Peyer's patch (tissue), 4 donors: ENCODE measurements at regions not wholly inside any gene's neighbourhood (a gene's known extent, or its start where the extent isn't known, plus 50 kb on each side); places are given as distances from the start of the nearest gene placed in this dataset.

Experiments
- DNase-seq, 3 donors: peaks; one replicate each; pipeline ENCODE4 v3.0.0-alpha.2; 2017 to 2019
- H3K27ac ChIP-seq, 4 donors: fragments of 200-600 bp; sonication (generic); one replicate each; pipeline ENCODE4 v1.5.1; 2016 to 2019
- H3K27me3 ChIP-seq, 2 donors: fragments of 200-600 bp; sonication (generic); one replicate each; pipeline ENCODE4 v1.5.1; 2019
- H3K36me3 ChIP-seq, 3 donors: fragments of 200-600 bp; sonication (generic); one replicate each; pipeline ENCODE4 v1.5.1; 2016 to 2019
- H3K4me1 ChIP-seq, 4 donors: fragments of 200-600 bp; sonication (generic); one replicate each; pipeline ENCODE4 v1.5.1; 2016 to 2019
- H3K4me3 ChIP-seq, 4 donors: fragments of 200-600 bp; sonication (generic); 1 replicate in 3 of 4; 2 replicates in 1 of 4; pipeline ENCODE4 v1.5.1; 2016 to 2019; ENCODE audit warnings: mild to moderate bottlenecking in 1 of 4
- H3K9me3 ChIP-seq, 4 donors: fragments of 200-600 bp; sonication (generic); one replicate each; pipeline ENCODE4 v1.5.1; 2016 to 2019; ENCODE audit warnings: mild to moderate bottlenecking in 1 of 4
- POLR2A ChIP-seq, 2 donors: fragments of 450-650 bp; IDR thresholded peaks; one replicate each; pipeline ENCODE4 v1.5.1; 2017; ENCODE audit warnings: antibody characterized with exemption in 2 of 2, mild to moderate bottlenecking in 2 of 2, moderate library complexity in 2 of 2
- TF ChIP-seq, protein P1 (sequence below), 6 experiments: fragments of 450-650 bp in 4 of 6; fragments of 200-600 bp in 2 of 6; sonication (generic) in 1 of 6; IDR thresholded peaks; one replicate each; pipeline ENCODE4 v1.5.1; 2017 to 2019; ENCODE audit warnings: antibody characterized with exemption in 6 of 6, mild to moderate bottlenecking in 3 of 6, moderate library complexity in 1 of 6

GRCh38 chr5:97876272-97876671 lies 693.2 kb upstream of the RIOK2 start:
- H3K36me3 ChIP-seq, result no peaks in the 10 kb centered on the region
- no peak for TF ChIP-seq POLR2A (IDR thresholded peaks at IDR 0.05)
- TF ChIP-seq, protein P1, sequence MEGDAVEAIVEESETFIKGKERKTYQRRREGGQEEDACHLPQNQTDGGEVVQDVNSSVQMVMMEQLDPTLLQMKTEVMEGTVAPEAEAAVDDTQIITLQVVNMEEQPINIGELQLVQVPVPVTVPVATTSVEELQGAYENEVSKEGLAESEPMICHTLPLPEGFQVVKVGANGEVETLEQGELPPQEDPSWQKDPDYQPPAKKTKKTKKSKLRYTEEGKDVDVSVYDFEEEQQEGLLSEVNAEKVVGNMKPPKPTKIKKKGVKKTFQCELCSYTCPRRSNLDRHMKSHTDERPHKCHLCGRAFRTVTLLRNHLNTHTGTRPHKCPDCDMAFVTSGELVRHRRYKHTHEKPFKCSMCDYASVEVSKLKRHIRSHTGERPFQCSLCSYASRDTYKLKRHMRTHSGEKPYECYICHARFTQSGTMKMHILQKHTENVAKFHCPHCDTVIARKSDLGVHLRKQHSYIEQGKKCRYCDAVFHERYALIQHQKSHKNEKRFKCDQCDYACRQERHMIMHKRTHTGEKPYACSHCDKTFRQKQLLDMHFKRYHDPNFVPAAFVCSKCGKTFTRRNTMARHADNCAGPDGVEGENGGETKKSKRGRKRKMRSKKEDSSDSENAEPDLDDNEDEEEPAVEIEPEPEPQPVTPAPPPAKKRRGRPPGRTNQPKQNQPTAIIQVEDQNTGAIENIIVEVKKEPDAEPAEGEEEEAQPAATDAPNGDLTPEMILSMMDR (IDR thresholded peaks at IDR 0.05), result no peak
- H3K27me3 ChIP-seq, result no peaks in the 10 kb centered on the region
- no peak for DNase-seq
- no peak overlapping the region for H3K4me3 ChIP-seq
- no peak overlapping the region for H3K27ac ChIP-seq
- H3K9me3 ChIP-seq, result no peaks in the 10 kb centered on the region
- H3K4me1 ChIP-seq, result no peaks in the 10 kb centered on the region

DNA sequence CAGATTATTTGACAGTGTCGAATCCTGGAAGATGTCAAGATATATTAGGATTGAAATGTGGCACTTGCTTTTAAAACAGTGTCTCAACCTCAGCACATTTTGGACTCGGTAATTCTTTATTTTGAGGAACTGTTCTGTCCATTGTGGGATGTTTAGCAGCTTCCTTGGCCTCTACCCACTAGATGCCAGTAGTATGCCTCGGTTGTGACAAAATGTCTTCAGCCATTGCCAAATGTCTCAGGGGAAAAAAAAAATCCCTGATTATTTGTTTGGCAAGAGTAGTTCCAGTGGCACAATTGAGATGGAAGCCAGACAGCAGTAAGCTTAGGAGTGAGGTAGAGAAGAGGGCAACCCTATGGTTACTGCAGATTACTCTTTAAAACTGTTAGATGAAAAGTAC lies 694.5 kb upstream of the RIOK2 start:
- Histone ChIP-seq H3K9me3 (no peaks in the 10 kb centered on the region), H3K4me3 (no peak overlapping the region), H3K27ac (no peak overlapping the region), H3K36me3 (no peaks in the 10 kb centered on the region), H3K27me3 (no peaks in the 10 kb centered on the region), H3K4me1 (no peaks in the 10 kb centered on the region)
- DNase-seq, result no peak
- TF ChIP-seq, protein P1 (IDR thresholded peaks at IDR 0.05), result no peak
- TF ChIP-seq POLR2A (IDR thresholded peaks at IDR 0.05), result no peak

DNA sequence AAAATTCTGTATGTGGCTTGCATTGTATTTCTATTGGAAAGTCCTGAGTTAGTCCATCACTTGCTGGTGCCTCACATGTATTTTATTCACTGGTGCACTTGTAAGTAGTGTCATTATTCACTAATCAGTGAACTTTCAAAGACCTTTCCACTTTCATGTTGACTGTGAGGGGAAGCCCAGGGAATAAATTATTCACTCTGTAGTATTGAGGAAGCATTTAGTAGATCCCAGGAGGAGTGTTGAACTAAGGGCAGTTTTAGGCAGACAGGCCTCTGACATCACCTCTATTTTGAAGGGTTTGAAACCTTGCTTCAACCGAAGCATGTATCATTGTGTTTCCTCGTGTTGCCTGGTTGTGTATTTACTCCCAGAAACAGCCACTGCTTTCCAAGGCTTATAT lies 705.4 kb upstream of the RIOK2 start:
- no peaks in the 10 kb centered on the region for H3K36me3 ChIP-seq
- no peaks in the 10 kb centered on the region for H3K4me1 ChIP-seq
- no peaks in the 10 kb centered on the region for H3K27me3 ChIP-seq
- H3K4me3 ChIP-seq, result no peak overlapping the region
- H3K9me3 ChIP-seq, result no peaks in the 10 kb centered on the region
- no peak for DNase-seq
- no peak overlapping the region for H3K27ac ChIP-seq
- TF ChIP-seq, protein P1 (IDR thresholded peaks at IDR 0.05), result no peak
- TF ChIP-seq POLR2A (IDR thresholded peaks at IDR 0.05), result no peak

- Histone ChIP-seq H3K27me3 (no peaks in the 10 kb centered on the region), H3K4me3 (no peak overlapping the region), H3K4me1 (no peaks in the 10 kb centered on the region), H3K9me3 (no peaks in the 10 kb centered on the region), H3K36me3 (no peaks in the 10 kb centered on the region), H3K27ac (no peak overlapping the region)
- TF ChIP-seq POLR2A (IDR thresholded peaks at IDR 0.05), result no peak
- TF ChIP-seq, protein P1 (IDR thresholded peaks at IDR 0.05), result no peak
- DNase-seq, result no peak
Measured at GRCh38 chr5:97891971-97892370, 708.9 kb upstream of the RIOK2 start.

GRCh38 chr5:97903742-97904141 lies 720.7 kb upstream of the RIOK2 start:
- Histone ChIP-seq H3K4me3 (no peak overlapping the region), H3K27ac (no peak overlapping the region)

More at GRCh38 chr5:97903742-97904141, 720.7 kb upstream of the RIOK2 start:
- TF ChIP-seq, protein P1 (IDR thresholded peaks at IDR 0.05), result no peak
- no peak for TF ChIP-seq POLR2A (IDR thresholded peaks at IDR 0.05)
- Histone ChIP-seq H3K27me3 (no peaks in the 10 kb centered on the region), H3K4me1 (no peaks in the 10 kb centered on the region), H3K9me3 (peaks cover 0 to 7% (median 0%) of the 10 kb centered on the region in 4 donors), H3K36me3 (no peaks in the 10 kb centered on the region)
- DNase-seq, result no peak
